Stomach (tissue), 4 donors: ENCODE measurements at regions not wholly inside any gene's neighbourhood (a gene's known extent, or its start where the extent isn't known, plus 50 kb on each side); places are given as distances from the start of the nearest gene placed in this dataset.

ENCODE experiments used
- CTCF ChIP-seq, 7 experiments: fragments of 450-650 bp in 4 of 7; fragments of 200-600 bp in 3 of 7; sonication (generic) in 3 of 7; IDR thresholded peaks; one replicate each; pipeline ENCODE4 v1.5.1; 2016 to 2019; ENCODE audit warnings: antibody characterized with exemption in 7 of 7, control low read depth in 2 of 7, mild to moderate bottlenecking in 1 of 7
- POLR2AphosphoS5 ChIP-seq, 3 donors: sonication (generic); formaldehyde crosslinking; IDR thresholded peaks; one replicate each; pipeline ENCODE4 v1.6.1; 2016; ENCODE audit warnings: antibody characterized with exemption in 3 of 3

- TF ChIP-seq CTCF (IDR thresholded peaks at IDR 0.05) (no peak), POLR2AphosphoS5 (IDR thresholded peaks at IDR 0.05) (no peak)
These were observed 1283.7 kb downstream of the MRPL39 start for GRCh38 chr21:24323536-24323935.
